Muscle of leg (tissue), 3 donors: ENCODE measurements at regions not wholly inside any gene's neighbourhood (a gene's known extent, or its start where the extent isn't known, plus 50 kb on each side); places are given as distances from the start of the nearest gene placed in this dataset.

Experiments used
- DNase-seq: peaks from one replicate; pipeline ENCODE4 v3.0.0; 2013
- H3K27ac ChIP-seq: one replicate; pipeline ENCODE4 v1.5.1; 2013; ENCODE audit warnings: mild to moderate bottlenecking, low read length, control low read depth
- H3K27me3 ChIP-seq: one replicate; pipeline ENCODE4 v1.6.1; 2013; ENCODE audit warnings: low read length; ENCODE audit not compliant: control insufficient read depth, insufficient read depth
- H3K36me3 ChIP-seq: one replicate; pipeline ENCODE4 v1.6.1; 2013; ENCODE audit warnings: low read length; ENCODE audit not compliant: control insufficient read depth, insufficient read depth
- H3K4me1 ChIP-seq: one replicate; pipeline ENCODE4 v1.6.1; 2013; ENCODE audit warnings: low read length; ENCODE audit not compliant: control insufficient read depth, insufficient read depth
- H3K4me3 ChIP-seq: one replicate; pipeline ENCODE4 v1.5.1; 2013; ENCODE audit warnings: low read length, control low read depth
- H3K9me3 ChIP-seq: replicated peaks from 2 replicates; pipeline ENCODE4 v1.6.1; 2013; ENCODE audit warnings: low read depth, low read length; ENCODE audit not compliant: control insufficient read depth
- WGBS: methylation state at CpG from one replicate; pipeline ENCODE4 v1.1.5; 2013; ENCODE audit warnings: missing lambda C conversion rate; ENCODE audit not compliant: insufficient coverage; 5-methylcytosine and 5-hydroxymethylcytosine counted together

GRCh38 chr4:158015241-158015640 is 157.6 kb downstream of the GASK1B start:
- no peaks in the 10 kb centered on the region for H3K4me1 ChIP-seq
- H3K9me3 ChIP-seq, result no peaks in the 10 kb centered on the region
- H3K27ac ChIP-seq, result no peak overlapping the region
- no peak for DNase-seq
- H3K27me3 ChIP-seq, result no peaks in the 10 kb centered on the region
- WGBS, result no CpG with 5 or more reads among the region's 3 CpGs
- no peak overlapping the region for H3K4me3 ChIP-seq
- H3K36me3 ChIP-seq, result no peaks in the 10 kb centered on the region

- Histone ChIP-seq H3K36me3 (no peaks in the 10 kb centered on the region), H3K9me3 (no peaks in the 10 kb centered on the region), H3K27me3 (no peaks in the 10 kb centered on the region), H3K4me3 (no peak overlapping the region), H3K27ac (no peak overlapping the region), H3K4me1 (no peaks in the 10 kb centered on the region)
- DNase-seq, result no peak
These were observed 159.0 kb downstream of the GASK1B start for GRCh38 chr4:158013858-158014257.

GRCh38 chr4:158010361-158010760 is 162.5 kb downstream of the GASK1B start:
- no peak for DNase-seq
- Histone ChIP-seq H3K4me1 (peaks cover 7% of the 10 kb centered on the region), H3K27ac (no peak overlapping the region), H3K36me3 (no peaks in the 10 kb centered on the region), H3K9me3 (no peaks in the 10 kb centered on the region), H3K27me3 (no peaks in the 10 kb centered on the region), H3K4me3 (no peak overlapping the region)
- no CpG with 5 or more reads among the region's 5 CpGs for WGBS

- Histone ChIP-seq H3K27me3 (no peaks in the 10 kb centered on the region), H3K4me1 (peaks cover 7% of the 10 kb centered on the region), H3K36me3 (no peaks in the 10 kb centered on the region), H3K27ac (peak overlapping the region; percentile 39), H3K4me3 (no peak overlapping the region), H3K9me3 (no peaks in the 10 kb centered on the region)
- WGBS, result 44% methylated on average over 1 of the region's 6 CpGs
- peak; percentile 63 for DNase-seq
These were observed 164.1 kb downstream of the GASK1B start for GRCh38 chr4:158008551-158009218.

GRCh38 chr4:158007566-158007965 is 165.3 kb downstream of the GASK1B start:
- H3K36me3 ChIP-seq, result no peaks in the 10 kb centered on the region
- no peak for DNase-seq
- no peak overlapping the region for H3K4me3 ChIP-seq
- peaks cover 7% of the 10 kb centered on the region for H3K4me1 ChIP-seq
- H3K27me3 ChIP-seq, result no peaks in the 10 kb centered on the region
- no CpG with 5 or more reads among the region's 3 CpGs for WGBS
- H3K9me3 ChIP-seq, result no peaks in the 10 kb centered on the region
- H3K27ac ChIP-seq, result peak overlapping the region; percentile 74

- no peaks in the 10 kb centered on the region for H3K9me3 ChIP-seq
- no peaks in the 10 kb centered on the region for H3K36me3 ChIP-seq
- peaks cover 7% of the 10 kb centered on the region for H3K4me1 ChIP-seq
- H3K4me3 ChIP-seq, result no peak overlapping the region
- peak overlapping the region; percentile 77 for H3K27ac ChIP-seq
- DNase-seq, result peak; percentile 92
- no peaks in the 10 kb centered on the region for H3K27me3 ChIP-seq
These were observed 165.8 kb downstream of the GASK1B start for GRCh38 chr4:158006990-158007389.

- H3K4me3 ChIP-seq, result no peak overlapping the region
- H3K27me3 ChIP-seq, result no peaks in the 10 kb centered on the region
- H3K27ac ChIP-seq, result no peak overlapping the region
- WGBS, result 71% methylated on average over 1 of the region's 2 CpGs
- H3K36me3 ChIP-seq, result no peaks in the 10 kb centered on the region
- H3K9me3 ChIP-seq, result no peaks in the 10 kb centered on the region
- peaks cover 7% of the 10 kb centered on the region for H3K4me1 ChIP-seq
- DNase-seq, result no peak
These were observed 167.8 kb downstream of the GASK1B start for GRCh38 chr4:158005021-158005420.

- Histone ChIP-seq H3K4me3 (no peak overlapping the region), H3K27me3 (no peaks in the 10 kb centered on the region), H3K36me3 (no peaks in the 10 kb centered on the region), H3K27ac (no peak overlapping the region), H3K9me3 (no peaks in the 10 kb centered on the region), H3K4me1 (peaks cover 7% of the 10 kb centered on the region)
- 92% methylated on average over 2 of the region's 5 CpGs for WGBS
- no peak for DNase-seq
These were observed 168.7 kb downstream of the GASK1B start for GRCh38 chr4:158004101-158004500.

- peaks cover 4% of the 10 kb centered on the region for H3K4me1 ChIP-seq
- DNase-seq, result no peak
- no peaks in the 10 kb centered on the region for H3K27me3 ChIP-seq
- no peaks in the 10 kb centered on the region for H3K36me3 ChIP-seq
- H3K27ac ChIP-seq, result no peak overlapping the region
- no peak overlapping the region for H3K4me3 ChIP-seq
- no peaks in the 10 kb centered on the region for H3K9me3 ChIP-seq
These were observed 169.6 kb downstream of the GASK1B start for GRCh38 chr4:158003212-158003611.

- H3K36me3 ChIP-seq, result no peaks in the 10 kb centered on the region
- no peak overlapping the region for H3K4me3 ChIP-seq
- H3K27me3 ChIP-seq, result no peaks in the 10 kb centered on the region
- H3K27ac ChIP-seq, result no peak overlapping the region
- 83% methylated on average over 1 of the region's 1 CpG for WGBS
- no peak for DNase-seq
- no peaks in the 10 kb centered on the region for H3K9me3 ChIP-seq
- peaks cover 2% of the 10 kb centered on the region for H3K4me1 ChIP-seq
These were observed 170.7 kb downstream of the GASK1B start for GRCh38 chr4:158002173-158002572.

GRCh38 chr4:158001756-158002155 is 171.1 kb downstream of the GASK1B start:
- H3K27me3 ChIP-seq, result no peaks in the 10 kb centered on the region
- peak; percentile 55 for DNase-seq
- no peaks in the 10 kb centered on the region for H3K36me3 ChIP-seq
- H3K4me3 ChIP-seq, result no peak overlapping the region
- H3K27ac ChIP-seq, result no peak overlapping the region
- peaks cover 2% of the 10 kb centered on the region for H3K4me1 ChIP-seq
- no CpG with 5 or more reads among the region's 2 CpGs for WGBS
- H3K9me3 ChIP-seq, result no peaks in the 10 kb centered on the region
